ENCODE measurements at regions not wholly inside any gene's neighbourhood (a gene's known extent, or its start where the extent isn't known, plus 50 kb on each side); places are given as distances from the start of the nearest gene placed in this dataset.

- TF ChIP-seq CTCF (conservative IDR thresholded peaks at IDR 0.05; ENCODE audit: low read depth, low read length) (no peak), EZH2 (IDR thresholded peaks at IDR 0.05; ENCODE audit: borderline replicate concordance, low read depth, low read length, poor library complexity, severe bottlenecking) (no peak)
Observed at GRCh38 chr4:100938698-100939097, 408.6 kb downstream of the PPP3CA start.
